SU-DHL-6 (cell line): ENCODE measurements at regions not wholly inside any gene's neighbourhood (a gene's known extent, or its start where the extent isn't known, plus 50 kb on each side); places are given as distances from the start of the nearest gene placed in this dataset.

Source experiments
- EZH2phosphoT487 ChIP-seq: fragments of 200-600 bp; sonication (generic), shearing (Covaris generic); conservative IDR thresholded peaks from 2 replicates; pipeline ENCODE4 v1.6.1; 2018; ENCODE audit warnings: mild to moderate bottlenecking, antibody characterized with exemption, low read length, moderate library complexity, mixed read lengths
- TF ChIP-seq, protein P1 (sequence below): fragments of 200-600 bp; sonication (generic); IDR thresholded peaks from one replicate; pipeline ENCODE4 v1.5.1; 2017; ENCODE audit warnings: antibody characterized with exemption, mild to moderate bottlenecking, low read length, moderate library complexity; ENCODE audit not compliant: insufficient read depth, poor library complexity, severe bottlenecking

DNA sequence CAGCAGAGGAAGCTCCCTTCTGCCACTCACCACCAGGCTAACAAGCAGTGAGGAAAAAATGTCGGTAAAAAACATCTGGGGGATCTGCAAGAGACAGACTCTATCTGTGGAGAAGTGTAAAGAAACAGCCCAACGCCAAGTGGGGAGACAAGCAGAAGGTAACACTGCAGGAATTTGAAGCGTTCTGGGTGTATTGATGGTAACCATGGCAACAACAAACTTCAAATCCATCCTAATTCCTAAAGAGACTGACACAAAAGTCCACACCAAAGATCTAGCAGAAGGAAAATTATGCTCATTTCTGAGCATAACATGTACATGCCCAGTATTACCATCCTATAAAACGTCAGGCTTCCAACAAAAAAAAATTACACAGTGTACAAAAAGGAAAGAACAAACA is 449.3 kb downstream of the GABRB3 start:
- TF ChIP-seq, protein P1, sequence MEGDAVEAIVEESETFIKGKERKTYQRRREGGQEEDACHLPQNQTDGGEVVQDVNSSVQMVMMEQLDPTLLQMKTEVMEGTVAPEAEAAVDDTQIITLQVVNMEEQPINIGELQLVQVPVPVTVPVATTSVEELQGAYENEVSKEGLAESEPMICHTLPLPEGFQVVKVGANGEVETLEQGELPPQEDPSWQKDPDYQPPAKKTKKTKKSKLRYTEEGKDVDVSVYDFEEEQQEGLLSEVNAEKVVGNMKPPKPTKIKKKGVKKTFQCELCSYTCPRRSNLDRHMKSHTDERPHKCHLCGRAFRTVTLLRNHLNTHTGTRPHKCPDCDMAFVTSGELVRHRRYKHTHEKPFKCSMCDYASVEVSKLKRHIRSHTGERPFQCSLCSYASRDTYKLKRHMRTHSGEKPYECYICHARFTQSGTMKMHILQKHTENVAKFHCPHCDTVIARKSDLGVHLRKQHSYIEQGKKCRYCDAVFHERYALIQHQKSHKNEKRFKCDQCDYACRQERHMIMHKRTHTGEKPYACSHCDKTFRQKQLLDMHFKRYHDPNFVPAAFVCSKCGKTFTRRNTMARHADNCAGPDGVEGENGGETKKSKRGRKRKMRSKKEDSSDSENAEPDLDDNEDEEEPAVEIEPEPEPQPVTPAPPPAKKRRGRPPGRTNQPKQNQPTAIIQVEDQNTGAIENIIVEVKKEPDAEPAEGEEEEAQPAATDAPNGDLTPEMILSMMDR, result no peak
- TF ChIP-seq EZH2phosphoT487, result no peak
